ENCODE measurements at regions not wholly inside any gene's neighbourhood (a gene's known extent, or its start where the extent isn't known, plus 50 kb on each side); places are given as distances from the start of the nearest gene placed in this dataset.
"Not testable (repeated sequence)": the region's sequence is repeated elsewhere in the genome, so short reads cannot be mapped to it uniquely, and the experiment has no call there.

GRCh38 chr10:9342885-9343570 lies 1288.5 kb downstream of the GATA3 start:
- Mint-ChIP-seq H3K9me3 (peaks cover 6% of the 10 kb centered on the region), H3K27me3 (peaks cover 24% of the 10 kb centered on the region), H3K4me3 (no peak overlapping the region), H3K36me3 (ENCODE audit: insufficient read depth) (no peaks in the 10 kb centered on the region), H3K27ac (ENCODE audit: low read depth) (no peak overlapping the region), H3K4me1 (no peaks in the 10 kb centered on the region)
- no peak for ATAC-seq (replicated peaks; ENCODE audit: extremely low read depth, poor library complexity, severe bottlenecking)
- no peak for DNase-seq (ENCODE audit: low spot score in 2 of 2)

GRCh38 chr10:9347933-9348332 lies 1293.4 kb downstream of the GATA3 start:
- H3K4me3 Mint-ChIP-seq; H3K9me3 Mint-ChIP-seq; H3K36me3 Mint-ChIP-seq (ENCODE audit: insufficient read depth); DNase-seq (ENCODE audit: low spot score in 2 of 2); H3K27ac Mint-ChIP-seq (ENCODE audit: low read depth); ATAC-seq (replicated peaks; ENCODE audit: extremely low read depth, poor library complexity, severe bottlenecking); H3K4me1 Mint-ChIP-seq: not testable (repeated sequence)
- H3K27me3 Mint-ChIP-seq = peaks cover 25% of the 10 kb centered on the region

GRCh38 chr10:9357471-9357870 lies 1303.0 kb downstream of the GATA3 start:
- no peak for ATAC-seq (replicated peaks; ENCODE audit: extremely low read depth, poor library complexity, severe bottlenecking)
- Mint-ChIP-seq H3K4me3 (no peak overlapping the region), H3K4me1 (no peaks in the 10 kb centered on the region), H3K27ac (ENCODE audit: low read depth) (no peak overlapping the region), H3K9me3 (no peaks in the 10 kb centered on the region), H3K36me3 (ENCODE audit: insufficient read depth) (no peaks in the 10 kb centered on the region), H3K27me3 (peaks cover 29% of the 10 kb centered on the region)
- no peak for DNase-seq (ENCODE audit: low spot score in 2 of 2)

DNA sequence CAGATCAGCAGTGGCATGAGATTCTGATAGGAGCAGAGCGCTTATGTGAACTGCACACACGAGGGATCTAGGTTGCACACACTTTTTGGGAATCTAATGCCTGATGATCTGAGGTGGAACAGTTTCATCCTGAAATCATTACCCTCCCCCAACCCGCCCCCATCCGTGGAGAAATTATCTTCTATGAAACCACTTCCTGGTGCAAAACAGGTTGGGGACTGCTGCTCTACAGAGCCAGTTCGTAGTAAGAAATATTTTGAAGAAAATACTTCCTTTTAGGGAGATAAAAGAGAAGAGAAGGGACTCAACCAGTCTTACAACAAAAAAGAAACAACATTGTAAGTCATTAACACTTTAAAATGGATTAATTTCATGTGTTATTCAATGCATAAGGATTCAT lies 1308.2 kb downstream of the GATA3 start:
- Mint-ChIP-seq H3K4me3 (no peak overlapping the region), H3K4me1 (no peaks in the 10 kb centered on the region), H3K36me3 (ENCODE audit: insufficient read depth) (no peaks in the 10 kb centered on the region), H3K27me3 (peaks cover 15% of the 10 kb centered on the region), H3K9me3 (no peaks in the 10 kb centered on the region), H3K27ac (ENCODE audit: low read depth) (no peak overlapping the region)
- DNase-seq (ENCODE audit: low spot score in 2 of 2) = no peak
- ATAC-seq (replicated peaks; ENCODE audit: extremely low read depth, poor library complexity, severe bottlenecking) = no peak

DNA sequence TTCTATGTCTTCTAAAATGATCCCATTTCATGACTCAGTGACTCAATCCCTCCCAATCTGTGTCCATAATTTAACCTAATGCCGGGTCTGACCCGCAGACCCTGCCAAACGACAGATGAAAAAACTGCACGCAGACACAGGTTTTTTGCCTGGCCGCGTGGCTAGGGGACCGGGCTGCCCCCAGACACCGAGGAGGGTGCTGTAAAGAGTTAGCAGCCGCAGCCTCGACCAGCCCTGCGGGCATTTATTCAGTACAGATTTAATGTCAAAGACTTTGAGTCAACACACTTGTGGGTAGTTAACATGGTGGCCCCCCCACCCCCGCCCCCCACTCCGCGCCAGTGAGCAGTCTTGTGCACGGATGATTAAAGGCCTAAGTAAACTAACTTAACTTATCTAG lies 1324.7 kb downstream of the GATA3 start:
- ATAC-seq (replicated peaks; ENCODE audit: extremely low read depth, poor library complexity, severe bottlenecking) = no peak
- Mint-ChIP-seq H3K9me3 (peaks cover 6% of the 10 kb centered on the region), H3K27ac (ENCODE audit: low read depth) (no peak overlapping the region), H3K27me3 (peaks cover 17% of the 10 kb centered on the region), H3K4me3 (no peak overlapping the region), H3K4me1 (no peaks in the 10 kb centered on the region), H3K36me3 (ENCODE audit: insufficient read depth) (peaks cover 2% of the 10 kb centered on the region)
- DNase-seq (ENCODE audit: low spot score in 2 of 2) = no peak

DNA sequence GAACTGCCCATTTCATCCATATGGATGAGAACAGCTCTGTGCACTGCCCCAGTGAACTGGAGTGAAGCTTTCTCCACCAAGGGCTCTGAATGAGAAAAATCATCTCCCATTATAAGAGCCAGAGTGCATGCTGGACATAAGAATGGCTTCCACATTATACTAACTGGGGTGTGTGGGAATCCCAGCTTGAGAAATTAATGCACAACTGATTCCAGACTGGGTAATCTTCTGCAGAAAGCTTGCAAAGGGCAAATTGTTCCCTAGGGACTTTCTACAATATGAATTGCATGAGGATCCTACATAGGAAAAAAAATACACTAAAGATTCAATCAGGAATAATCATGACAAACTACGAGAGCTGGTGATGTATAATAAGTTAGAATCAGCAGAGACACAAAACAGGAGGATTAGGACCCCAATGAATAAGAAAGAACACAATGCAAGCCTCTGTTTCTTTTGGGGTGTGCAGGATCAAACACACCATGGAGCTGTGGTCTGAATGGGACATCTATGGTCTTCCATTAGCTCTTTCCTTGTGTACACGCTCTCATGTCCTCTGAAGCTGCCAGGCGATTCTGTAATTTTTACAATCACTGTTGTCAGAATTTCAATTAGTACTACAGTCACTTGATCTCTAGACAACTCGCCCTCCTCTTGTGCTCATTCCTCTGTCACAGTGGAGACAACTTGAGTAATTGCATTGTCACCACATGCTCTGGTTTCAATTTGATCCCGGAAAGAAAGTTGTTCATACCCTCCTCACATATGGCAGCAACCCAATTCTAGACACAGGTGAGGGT lies 1327.4 kb downstream of the GATA3 start:
- DNase-seq (ENCODE audit: low spot score in 2 of 2) = no peak
- Mint-ChIP-seq H3K27me3 (peaks cover 17% of the 10 kb centered on the region), H3K27ac (ENCODE audit: low read depth) (no peak overlapping the region), H3K4me3 (no peak overlapping the region), H3K4me1 (no peaks in the 10 kb centered on the region), H3K36me3 (ENCODE audit: insufficient read depth) (peaks cover 2% of the 10 kb centered on the region), H3K9me3 (peaks cover 6% of the 10 kb centered on the region)
- no peak for ATAC-seq (replicated peaks; ENCODE audit: extremely low read depth, poor library complexity, severe bottlenecking)

DNA sequence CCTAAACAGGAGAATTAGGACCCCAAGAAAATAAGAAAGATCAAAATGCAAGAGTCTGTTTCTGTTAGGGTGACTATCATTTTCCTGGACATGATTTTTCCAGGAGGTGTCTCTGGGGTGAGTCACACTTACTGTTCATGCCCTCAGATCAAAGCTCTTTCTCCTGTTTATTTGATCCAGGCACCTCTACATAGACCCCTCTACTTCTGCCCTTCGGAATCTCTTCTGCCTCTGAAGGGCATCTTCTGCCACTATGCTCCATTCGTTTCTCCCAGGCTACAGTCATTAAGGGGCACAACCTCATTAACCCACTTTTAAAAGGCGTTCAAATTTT lies 1328.0 kb downstream of the GATA3 start:
- no peak for ATAC-seq (replicated peaks; ENCODE audit: extremely low read depth, poor library complexity, severe bottlenecking)

GRCh38 chr10:9390516-9390915 lies 1336.0 kb downstream of the GATA3 start:
- ATAC-seq (replicated peaks; ENCODE audit: extremely low read depth, poor library complexity, severe bottlenecking) (no peak), DNase-seq (ENCODE audit: low spot score in 2 of 2) (no peak)
- Mint-ChIP-seq H3K27me3 (peaks cover 14% of the 10 kb centered on the region), H3K4me1 (no peaks in the 10 kb centered on the region), H3K9me3 (no peaks in the 10 kb centered on the region), H3K36me3 (ENCODE audit: insufficient read depth) (no peaks in the 10 kb centered on the region), H3K27ac (ENCODE audit: low read depth) (no peak overlapping the region), H3K4me3 (no peak overlapping the region)

More for the DNA sequence above, 1328.0 kb downstream of the GATA3 start:
- H3K27ac Mint-ChIP-seq (ENCODE audit: low read depth) = no peak overlapping the region
- DNase-seq (ENCODE audit: low spot score in 2 of 2) = no peak
- peaks cover 2% of the 10 kb centered on the region for H3K36me3 Mint-ChIP-seq (ENCODE audit: insufficient read depth)
- no peak overlapping the region for H3K4me3 Mint-ChIP-seq
- H3K27me3 Mint-ChIP-seq = peaks cover 17% of the 10 kb centered on the region
- no peaks in the 10 kb centered on the region for H3K4me1 Mint-ChIP-seq
- peaks cover 6% of the 10 kb centered on the region for H3K9me3 Mint-ChIP-seq

DNA sequence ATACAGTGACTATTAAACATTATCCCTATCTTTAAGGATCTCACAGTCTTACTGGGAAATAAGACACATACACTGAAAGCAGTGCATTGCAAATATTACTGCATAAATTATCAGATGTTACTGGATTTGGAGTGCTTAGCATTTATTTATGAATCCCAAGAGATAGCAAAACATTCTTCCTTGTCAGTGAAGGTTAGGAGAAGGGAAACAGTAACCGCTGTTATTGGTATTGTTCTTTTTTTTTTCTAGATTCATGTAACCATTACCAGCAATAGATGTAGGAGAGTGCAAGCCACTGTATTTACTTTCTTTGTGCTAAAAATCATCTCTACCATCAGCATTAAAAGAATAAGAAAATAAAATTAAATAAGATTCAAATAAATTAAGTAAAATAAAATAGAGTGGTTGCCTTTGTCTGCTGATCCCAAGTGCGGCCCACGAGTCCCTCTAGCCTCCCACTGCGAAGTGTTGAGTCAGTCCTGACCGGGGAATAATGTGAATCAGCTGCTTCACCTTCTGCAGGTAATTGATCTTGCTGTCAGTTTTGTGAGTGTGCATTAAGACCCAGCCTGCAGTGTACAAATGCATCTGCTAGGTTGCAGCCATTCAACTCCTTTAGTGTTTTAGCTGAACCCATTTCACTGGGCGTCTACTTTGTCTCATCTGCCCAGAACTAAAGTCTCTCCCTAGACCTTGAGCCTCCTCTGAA lies 1344.9 kb downstream of the GATA3 start:
- Mint-ChIP-seq H3K4me3 (no peak overlapping the region), H3K4me1 (no peaks in the 10 kb centered on the region), H3K36me3 (ENCODE audit: insufficient read depth) (no peaks in the 10 kb centered on the region), H3K9me3 (no peaks in the 10 kb centered on the region), H3K27ac (ENCODE audit: low read depth) (no peak overlapping the region), H3K27me3 (peaks cover 6% of the 10 kb centered on the region)
- ATAC-seq (replicated peaks; ENCODE audit: extremely low read depth, poor library complexity, severe bottlenecking) (no peak), DNase-seq (ENCODE audit: low spot score in 2 of 2) (no peak)

DNA sequence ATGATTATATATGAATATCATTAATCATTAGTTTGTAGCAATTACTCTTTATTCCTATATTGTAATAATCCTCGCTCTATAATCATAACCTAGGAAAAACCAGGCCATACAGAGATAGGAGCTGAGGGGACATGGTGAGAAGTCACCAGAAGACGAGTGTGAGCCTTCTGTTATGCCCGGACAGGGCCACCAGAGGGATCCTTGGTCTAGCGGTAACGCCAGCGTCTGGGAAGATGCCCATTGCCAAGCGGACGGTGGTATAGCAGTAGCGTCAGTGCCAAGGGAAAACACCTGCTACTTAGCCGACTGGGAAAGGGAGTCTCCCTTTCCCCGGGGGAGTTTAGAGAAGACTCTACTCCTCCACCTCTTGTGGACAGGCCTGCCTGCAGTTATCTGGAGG lies 1347.6 kb downstream of the GATA3 start:
- not testable (repeated sequence) for H3K36me3 Mint-ChIP-seq (ENCODE audit: insufficient read depth); ATAC-seq (replicated peaks; ENCODE audit: extremely low read depth, poor library complexity, severe bottlenecking)

GRCh38 chr10:9402507-9403195 lies 1348.2 kb downstream of the GATA3 start:
- H3K27me3 Mint-ChIP-seq; ATAC-seq (replicated peaks; ENCODE audit: extremely low read depth, poor library complexity, severe bottlenecking); H3K4me3 Mint-ChIP-seq; H3K36me3 Mint-ChIP-seq (ENCODE audit: insufficient read depth); H3K9me3 Mint-ChIP-seq; H3K27ac Mint-ChIP-seq (ENCODE audit: low read depth); DNase-seq (ENCODE audit: low spot score in 2 of 2); H3K4me1 Mint-ChIP-seq: not testable (repeated sequence)

More for the DNA sequence above, 1347.6 kb downstream of the GATA3 start:
- not testable (repeated sequence) for H3K4me3 Mint-ChIP-seq; H3K4me1 Mint-ChIP-seq; DNase-seq (ENCODE audit: low spot score in 2 of 2); H3K27me3 Mint-ChIP-seq; H3K9me3 Mint-ChIP-seq; H3K27ac Mint-ChIP-seq (ENCODE audit: low read depth)

- not testable (repeated sequence) for H3K36me3 Mint-ChIP-seq (ENCODE audit: insufficient read depth); DNase-seq (ENCODE audit: low spot score in 2 of 2); H3K27me3 Mint-ChIP-seq; ATAC-seq (replicated peaks; ENCODE audit: extremely low read depth, poor library complexity, severe bottlenecking); H3K4me3 Mint-ChIP-seq; H3K27ac Mint-ChIP-seq (ENCODE audit: low read depth); H3K4me1 Mint-ChIP-seq
- H3K9me3 Mint-ChIP-seq = peaks cover 16% of the 10 kb centered on the region
Observed at GRCh38 chr10:9407201-9407600, 1352.7 kb downstream of the GATA3 start.
